NCI-H146 treated with DMSO at 0.1 percent for 48 hours (cell line): ENCODE measurements at regions not wholly inside any gene's neighbourhood (a gene's known extent, or its start where the extent isn't known, plus 50 kb on each side); places are given as distances from the start of the nearest gene placed in this dataset.
A peak's percentile ranks its signal among the peaks of the same experiment; 100 is the strongest.
"Not testable (repeated sequence)": the region's sequence is repeated elsewhere in the genome, so short reads cannot be mapped to it uniquely, and the experiment has no call there.

Experiments
- DNase-seq: peaks from one replicate; lab custom pipeline; 2025; ENCODE audit not compliant: unreplicated experiment; lab: John Stamatoyannopoulos, UW

DNA sequence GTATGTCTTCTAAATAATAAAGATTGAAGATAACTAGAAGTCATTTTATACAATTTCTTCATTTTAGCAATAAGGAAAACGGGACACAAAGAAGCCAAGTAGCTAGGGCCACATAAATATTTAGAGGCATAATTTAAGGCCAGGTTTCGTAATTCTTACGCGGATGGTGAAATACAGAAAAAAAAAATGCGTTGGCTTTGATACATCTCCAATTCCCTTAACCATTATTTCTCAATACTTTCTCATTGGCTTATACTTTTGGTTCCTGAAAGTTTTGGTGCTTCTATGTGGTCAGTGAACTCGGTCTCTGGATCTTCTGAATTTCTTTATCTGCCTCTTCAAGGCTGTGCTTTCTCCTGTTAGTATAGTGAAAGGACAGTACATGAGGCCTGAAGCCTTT, 888.1 kb downstream of the KCNJ2 start:
- DNase-seq: no peak

DNA sequence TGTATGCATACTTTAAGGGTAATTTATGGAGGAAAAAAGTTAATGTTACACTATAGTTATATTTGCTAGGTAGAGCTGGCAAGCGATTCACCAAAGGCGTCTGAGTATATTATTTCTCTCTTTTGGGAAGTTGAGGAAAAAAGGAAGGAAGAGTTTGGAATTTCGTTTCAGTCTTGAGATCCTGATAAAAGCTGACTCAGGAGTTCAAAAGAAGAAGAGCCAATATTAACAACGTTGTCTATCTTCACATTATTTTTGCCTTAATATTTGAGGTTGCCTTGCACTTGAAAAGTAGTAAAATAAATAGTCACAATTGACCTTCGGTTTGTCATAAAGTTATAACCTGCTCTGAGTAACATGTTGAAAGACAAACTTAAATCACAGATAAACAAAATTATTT, 888.6 kb downstream of the KCNJ2 start:
- DNase-seq: no peak

- no peak for DNase-seq
Observed at GRCh38 chr17:71063127-71063526, 893.8 kb downstream of the KCNJ2 start.

DNA sequence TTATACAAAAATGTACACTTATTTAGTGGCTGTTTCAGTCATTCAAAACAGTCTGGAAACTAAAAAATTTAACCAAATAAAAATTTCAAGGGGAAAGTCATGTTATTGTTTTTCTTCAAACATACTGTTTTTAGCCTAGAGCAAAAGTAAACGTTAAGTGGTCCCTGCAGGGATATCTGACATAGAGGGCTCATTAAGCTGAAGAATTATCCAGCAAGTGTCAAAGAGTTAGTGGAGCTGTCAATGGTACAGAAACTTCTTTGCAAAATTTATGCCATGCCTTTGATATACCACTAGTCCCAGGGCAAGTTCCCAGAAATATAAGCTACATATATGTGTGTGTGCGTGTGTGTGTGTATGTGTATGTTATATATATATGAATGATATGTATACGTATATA, 894.2 kb downstream of the KCNJ2 start:
- peak; percentile 6 for DNase-seq

DNA sequence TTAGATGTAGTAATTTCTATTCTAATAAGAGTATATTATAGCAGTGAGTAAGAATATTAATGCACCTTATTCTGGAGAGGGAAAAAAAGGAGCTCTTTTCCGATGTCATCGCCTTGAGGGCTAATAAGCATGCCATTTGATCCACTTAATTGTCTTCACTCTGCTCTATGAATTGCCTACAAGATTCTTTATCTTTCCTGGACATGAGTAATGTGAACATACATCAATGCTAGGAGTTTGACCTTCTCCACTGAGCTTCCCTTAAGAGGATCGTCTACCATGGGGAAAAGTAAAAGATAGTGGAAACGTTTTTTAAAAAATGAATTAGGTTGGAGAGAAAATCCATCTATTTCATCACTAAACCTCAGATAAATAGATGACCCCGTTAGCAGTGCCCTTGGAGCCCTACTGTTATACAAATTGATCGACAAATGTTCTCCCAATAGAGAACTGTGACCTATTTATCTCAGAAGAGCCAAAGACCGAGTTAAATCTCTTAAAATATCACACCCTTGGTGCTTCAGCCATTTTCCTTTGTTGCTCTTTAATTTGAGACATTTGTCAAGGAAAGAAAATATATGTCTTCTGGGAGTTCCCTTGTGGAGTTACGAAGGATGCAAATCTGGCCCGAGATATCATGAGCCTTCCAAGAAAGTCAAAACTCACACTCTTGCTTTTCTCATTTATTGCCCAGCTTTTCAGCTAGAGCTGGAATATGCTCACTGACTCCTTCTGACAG, 898.5 kb downstream of the KCNJ2 start:
- DNase-seq: no peak

DNA sequence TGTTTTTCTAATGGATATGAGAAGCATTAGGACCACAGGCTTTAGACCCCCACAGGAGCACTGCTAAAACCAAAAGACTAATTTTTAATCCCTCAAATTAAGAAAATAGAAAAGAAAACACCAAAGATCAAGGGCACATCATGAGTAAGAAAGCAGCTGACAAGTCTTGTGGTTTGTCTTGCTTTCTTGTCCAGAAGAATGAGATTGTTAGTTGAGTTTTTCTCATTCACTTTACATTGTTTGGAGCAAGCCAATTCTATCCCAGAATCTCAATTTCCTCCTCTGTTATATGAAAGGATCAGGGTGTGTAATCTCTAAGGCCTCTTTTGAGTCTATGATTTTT, 899.0 kb downstream of the KCNJ2 start:
- DNase-seq: no peak

- DNase-seq: no peak
Observed at GRCh38 chr17:71071041-71071440, 901.7 kb downstream of the KCNJ2 start.

DNA sequence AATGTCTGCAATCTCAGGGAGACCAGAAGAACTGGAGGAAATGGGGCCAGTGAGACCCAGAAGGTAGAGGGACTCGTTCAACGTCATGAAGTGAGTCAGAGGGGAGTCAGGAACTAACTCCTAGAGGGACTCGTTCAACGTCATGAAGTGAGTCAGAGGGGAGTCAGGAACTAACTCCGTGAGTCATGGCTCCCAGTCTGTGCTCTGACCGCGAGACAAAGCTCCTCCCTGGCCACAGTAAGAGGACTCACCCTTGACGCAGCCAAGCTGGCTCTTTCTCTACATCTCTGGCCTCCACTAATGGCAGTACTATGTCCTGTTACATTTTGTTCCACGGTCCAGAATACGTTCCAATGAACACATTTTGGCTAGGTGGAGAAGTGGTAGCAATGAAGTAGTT, 902.5 kb downstream of the KCNJ2 start:
- no peak for DNase-seq

GRCh38 chr17:71080937-71081336, 911.6 kb downstream of the KCNJ2 start:
- DNase-seq: no peak

DNA sequence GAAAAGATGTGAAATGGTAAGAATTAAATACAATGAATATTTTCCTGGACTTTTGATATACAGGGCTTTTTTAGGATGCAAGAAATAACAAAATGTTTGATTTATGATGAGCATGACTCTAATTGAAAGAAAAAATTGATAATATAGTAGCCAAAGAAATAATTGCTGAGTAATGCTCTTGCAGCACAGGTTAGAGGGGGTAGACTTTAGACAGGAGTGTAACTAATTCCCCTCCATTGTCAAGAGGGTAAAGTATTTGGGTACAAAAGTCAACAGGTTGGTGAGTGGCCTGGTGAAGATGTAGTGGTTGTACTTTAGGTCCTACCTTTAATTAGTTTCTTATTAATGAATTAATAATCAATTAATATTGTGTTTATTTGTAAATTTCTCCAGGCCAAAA, 912.3 kb downstream of the KCNJ2 start:
- no peak for DNase-seq

DNA sequence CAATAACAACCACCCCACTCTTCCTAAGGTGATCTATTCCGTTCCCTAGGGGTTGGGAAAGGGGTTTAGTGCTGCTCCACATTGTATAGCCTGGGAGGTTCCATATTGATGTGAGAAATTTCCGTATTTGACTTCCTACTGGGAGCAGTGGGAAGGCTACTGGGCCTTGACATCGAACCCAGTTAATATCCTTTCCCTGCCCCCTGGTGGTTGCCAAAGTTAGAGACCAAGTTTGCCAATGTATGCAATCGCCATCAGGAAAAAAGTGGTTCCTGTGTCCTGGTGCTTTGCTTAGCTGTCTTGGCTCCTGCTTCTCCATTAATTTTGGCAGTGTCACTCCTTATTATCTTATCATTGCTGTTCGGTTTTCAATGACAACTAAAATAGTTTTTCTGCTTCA, 914.9 kb downstream of the KCNJ2 start:
- peak; percentile 4 for DNase-seq

DNA sequence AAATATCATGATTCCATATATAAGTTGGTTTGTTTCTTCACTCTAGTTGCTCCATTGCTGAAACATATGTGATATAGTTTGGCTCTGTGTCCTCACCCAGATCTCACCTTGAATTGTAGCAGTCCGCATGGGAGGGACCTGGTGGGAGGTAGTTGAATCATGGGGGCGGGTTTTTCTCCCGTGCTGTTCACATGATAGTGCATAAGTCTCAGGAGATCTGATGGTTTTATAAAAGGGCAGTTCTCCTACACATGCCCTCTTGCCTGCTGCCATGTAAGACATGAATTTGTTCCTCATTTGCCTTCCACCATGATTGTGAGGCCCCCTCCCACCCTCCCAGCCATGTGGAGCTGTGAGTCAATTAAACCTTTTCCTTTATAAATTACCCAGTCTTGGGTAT, 915.5 kb downstream of the KCNJ2 start:
- no peak for DNase-seq

DNA sequence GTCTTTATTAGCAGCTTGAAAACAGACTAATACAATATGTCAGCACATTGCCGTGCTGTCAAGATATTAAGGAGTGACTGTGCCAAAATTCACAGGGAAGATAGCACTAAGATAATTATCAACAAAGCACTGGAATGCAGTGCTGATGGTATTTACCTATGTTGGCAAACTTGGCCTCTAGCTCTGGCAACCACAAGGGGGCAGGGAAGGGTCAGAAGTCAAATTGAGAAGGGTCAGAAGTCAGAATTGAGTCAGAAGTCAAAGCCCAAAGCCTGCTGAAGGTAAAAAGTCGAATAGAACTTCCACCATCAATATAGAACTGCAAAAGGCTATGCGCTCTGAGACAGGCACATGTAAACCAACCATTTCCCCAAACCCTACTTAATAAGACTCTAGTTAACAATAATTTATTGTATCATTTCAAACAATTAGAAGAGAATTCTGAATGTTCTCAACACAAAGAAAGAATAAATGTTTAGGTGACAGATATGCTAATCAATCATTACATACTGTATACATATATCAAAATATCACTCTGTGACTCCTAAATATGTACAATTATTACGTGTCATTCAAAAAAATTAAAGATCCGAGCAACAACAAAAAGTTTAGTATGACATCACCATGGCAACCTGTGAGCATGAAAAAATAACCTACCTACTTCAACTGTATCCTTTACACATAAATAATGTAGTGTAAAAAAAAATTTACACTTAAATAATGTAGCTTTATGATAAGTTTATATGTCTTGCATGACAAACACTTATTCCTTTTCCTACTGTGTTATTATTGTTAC, 916.1 kb downstream of the KCNJ2 start:
- peak; percentile 11 for DNase-seq

DNA sequence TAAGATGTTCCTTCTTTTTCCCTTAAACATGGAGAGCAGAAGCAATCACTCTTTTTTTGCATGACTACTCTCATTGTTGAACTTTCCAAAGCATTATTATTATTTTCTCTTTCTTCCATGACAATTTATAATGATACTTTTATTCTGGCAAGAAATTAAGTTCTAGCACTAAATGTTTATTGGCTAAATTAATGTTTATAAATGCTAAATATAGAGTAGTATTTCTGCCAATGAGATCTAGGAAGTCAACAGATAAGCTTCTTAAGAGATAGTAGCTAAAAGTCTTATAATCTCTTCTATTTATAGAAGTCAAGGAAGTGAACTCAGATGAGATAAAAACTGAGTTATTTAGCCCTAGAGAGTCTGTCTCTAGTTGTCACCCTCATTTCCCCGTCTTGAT, 920.1 kb downstream of the KCNJ2 start:
- DNase-seq: no peak

GRCh38 chr17:71098071-71098470, 928.7 kb downstream of the KCNJ2 start:
- no peak for DNase-seq

DNA sequence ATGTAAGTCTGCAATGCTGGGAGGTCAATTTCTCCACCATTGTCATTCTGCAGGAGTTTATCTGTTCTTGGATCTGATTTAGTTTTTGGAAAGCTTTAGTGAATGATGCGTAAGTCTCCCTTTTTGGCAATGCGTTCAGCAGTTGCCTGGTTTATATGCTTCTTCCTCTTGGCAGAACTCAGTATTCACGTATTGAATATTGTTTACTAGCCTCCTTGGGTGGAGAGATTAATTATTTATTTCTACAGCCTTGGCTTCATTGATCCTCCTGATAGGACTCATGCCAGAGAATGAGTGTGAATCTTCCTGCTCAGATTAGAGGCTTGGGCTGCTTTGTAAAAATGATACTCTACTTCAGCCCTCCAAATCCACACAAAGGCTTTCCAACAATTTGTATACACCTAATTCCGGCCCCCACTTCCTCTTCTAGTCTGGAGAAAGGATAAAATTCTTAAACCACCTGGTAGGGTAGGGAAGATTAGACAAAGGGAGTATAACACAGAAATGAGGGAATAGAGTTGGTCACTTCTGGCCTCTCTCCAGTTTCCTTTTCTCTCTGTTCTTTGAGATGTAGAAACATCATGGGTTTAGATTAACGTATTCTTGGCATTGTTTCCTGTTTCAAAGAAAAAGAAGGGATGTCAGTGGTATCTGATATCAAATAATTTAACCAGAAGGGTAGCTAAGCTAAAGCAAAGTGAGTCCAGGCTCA, 929.8 kb downstream of the KCNJ2 start:
- no peak for DNase-seq

DNA sequence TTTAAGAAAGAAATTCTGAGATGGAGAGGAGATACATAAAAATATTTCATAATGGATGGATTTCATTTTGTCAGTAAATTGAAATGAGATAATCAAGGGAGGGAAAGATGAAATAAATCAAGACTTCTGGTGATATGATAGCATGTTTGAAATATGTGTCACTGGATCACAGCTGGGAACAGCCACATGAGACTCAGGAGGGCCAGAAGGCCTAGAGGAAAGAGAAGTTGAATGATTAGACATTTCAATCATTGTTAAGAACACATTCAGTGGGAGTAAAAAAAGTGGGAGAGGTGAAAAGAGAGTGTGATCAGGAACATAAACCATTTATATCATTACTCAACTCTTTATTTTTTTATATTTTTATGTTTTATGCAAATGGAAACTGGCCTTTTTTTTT, 933.4 kb downstream of the KCNJ2 start:
- no peak for DNase-seq

DNA sequence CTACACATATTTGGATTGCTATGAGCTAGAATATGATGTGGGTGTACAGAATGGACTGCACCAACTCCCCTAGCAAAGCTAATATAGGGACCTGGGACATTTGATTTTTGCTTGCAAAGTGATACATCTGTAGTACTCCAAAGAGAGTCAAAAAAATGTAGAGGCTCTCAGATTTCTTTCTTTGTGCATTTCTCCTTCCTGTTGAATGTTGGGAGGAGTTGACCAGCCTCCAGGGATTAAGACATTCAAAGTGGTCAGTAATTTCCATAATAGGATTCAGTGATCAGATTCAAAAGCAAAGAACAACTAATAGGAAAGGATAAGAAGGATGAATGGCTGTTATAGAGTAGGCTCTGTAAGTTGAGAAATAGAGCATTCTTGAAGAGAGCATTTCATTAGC, 934.9 kb downstream of the KCNJ2 start:
- no peak for DNase-seq

- not testable (repeated sequence) for DNase-seq
Observed at GRCh38 chr17:71106056-71106455, 936.7 kb downstream of the KCNJ2 start.

GRCh38 chr17:71107136-71107535, 937.8 kb downstream of the KCNJ2 start:
- no peak for DNase-seq

- DNase-seq: no peak
Observed at GRCh38 chr17:71109697-71110096, 940.4 kb downstream of the KCNJ2 start.

- DNase-seq: no peak
Observed at GRCh38 chr17:71110326-71110725, 941.0 kb downstream of the KCNJ2 start.
